ENCODE measurements at regions not wholly inside any gene's neighbourhood (a gene's known extent, or its start where the extent isn't known, plus 50 kb on each side); places are given as distances from the start of the nearest gene placed in this dataset.

DNA sequence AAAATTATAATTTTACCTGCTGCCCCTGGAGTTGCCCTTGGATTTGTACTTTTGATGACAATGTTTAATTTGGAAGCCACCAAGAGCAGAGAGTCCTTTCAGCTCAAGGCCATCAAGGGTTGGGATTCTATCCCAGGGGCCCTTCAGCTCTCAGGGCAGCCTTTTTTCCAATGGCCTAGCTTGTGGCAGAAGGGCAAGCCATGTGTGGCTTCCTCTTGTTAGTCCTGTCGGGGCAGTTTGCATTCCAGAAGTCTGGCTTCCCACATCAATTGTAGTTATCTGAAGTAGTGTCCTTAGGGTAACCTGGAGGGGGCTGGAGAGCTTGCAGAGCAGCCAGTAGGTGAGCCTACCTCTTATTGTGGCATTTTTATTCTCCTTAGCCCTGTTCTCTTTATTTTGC is 569.4 kb downstream of the TRAM1L1 start:
- TF ChIP-seq POLR2AphosphoS5 (IDR thresholded peaks at IDR 0.05; ENCODE audit: low read depth, low read length) (no peak), POLR2A (IDR thresholded peaks at IDR 0.05; ENCODE audit: low read depth, low read length) (no peak)
